ENCODE measurements at regions not wholly inside any gene's neighbourhood (a gene's known extent, or its start where the extent isn't known, plus 50 kb on each side); places are given as distances from the start of the nearest gene placed in this dataset.
A peak's percentile ranks its signal among the peaks of the same experiment; 100 is the strongest.
"Not testable (repeated sequence)": the region's sequence is repeated elsewhere in the genome, so short reads cannot be mapped to it uniquely, and the experiment has no call there.

DNA sequence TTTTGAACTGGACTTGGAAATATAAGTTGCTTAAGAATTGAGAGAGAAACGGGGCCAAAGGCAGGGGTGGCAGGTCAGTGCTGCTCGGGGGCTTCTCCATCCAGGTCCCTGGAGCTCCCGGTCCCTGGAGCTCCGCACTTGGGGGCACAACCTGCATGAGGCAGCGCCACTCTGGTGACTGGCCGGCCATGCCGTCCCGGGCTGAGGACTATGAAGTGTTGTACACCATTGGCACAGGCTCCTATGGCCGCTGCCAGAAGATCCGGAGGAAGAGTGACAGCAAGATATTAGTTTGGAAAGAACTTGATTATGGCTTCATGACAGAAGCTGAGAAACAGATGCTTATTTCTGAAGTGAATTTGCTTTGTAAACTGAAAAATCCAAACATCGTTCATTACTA is 76.9 kb upstream of the POTEG start:
- H3K9me3 ChIP-seq; H3K4me3 ChIP-seq; H3K4me1 ChIP-seq; DNase-seq; H3K36me3 ChIP-seq; H3K27ac ChIP-seq; intact Hi-C loops (cut with DNase I; ENCODE audit: low total_unique reads); H3K27me3 ChIP-seq: not testable (repeated sequence)

DNA sequence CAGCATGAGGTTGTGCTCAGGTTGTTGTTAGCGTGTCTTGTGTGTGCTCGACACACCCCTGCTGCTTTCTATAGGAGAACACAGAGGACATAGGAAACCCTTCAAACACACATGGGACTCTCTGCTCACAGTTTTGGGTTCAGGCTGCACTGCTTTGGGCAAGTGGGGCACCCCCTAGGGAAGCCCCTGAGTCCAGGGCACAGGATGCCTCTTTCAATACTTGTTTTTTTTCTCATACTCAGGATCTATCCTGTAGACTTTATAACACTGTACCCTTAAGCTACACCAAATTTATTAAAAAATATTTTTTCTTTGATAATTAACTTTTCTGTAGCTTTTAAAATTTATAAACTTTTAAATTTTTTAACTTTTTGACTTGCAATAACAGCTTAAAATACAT is 55.3 kb upstream of the POTEG start:
- DNase-seq; H3K9me3 ChIP-seq; intact Hi-C loops (cut with DNase I; ENCODE audit: low total_unique reads): not testable (repeated sequence)

DNA sequence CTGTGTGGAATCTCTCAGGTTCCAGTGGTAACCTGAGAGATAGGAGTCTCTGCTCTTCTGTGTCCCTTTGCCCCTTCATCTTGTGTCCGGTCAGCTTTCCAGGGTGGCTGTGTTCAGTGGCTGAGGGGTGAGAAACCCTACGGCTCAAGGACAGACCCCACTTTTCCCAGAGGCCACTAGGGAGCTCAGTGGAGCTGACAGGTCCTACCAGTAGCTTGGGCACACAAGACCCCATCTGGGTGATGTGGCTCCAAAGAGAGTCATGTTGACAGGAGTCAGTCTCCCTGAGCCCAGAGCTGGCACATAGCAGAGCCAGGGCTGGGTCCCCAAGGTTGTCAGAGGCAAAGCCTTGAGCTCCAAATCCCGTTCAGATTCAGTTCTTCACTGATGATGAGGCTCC is 54.3 kb upstream of the POTEG start:
- H3K36me3 ChIP-seq; H3K4me1 ChIP-seq; H3K27ac ChIP-seq; H3K9me3 ChIP-seq; H3K27me3 ChIP-seq; DNase-seq; intact Hi-C loops (cut with DNase I; ENCODE audit: low total_unique reads); H3K4me3 ChIP-seq: not testable (repeated sequence)

More for the DNA sequence above, 55.3 kb upstream of the POTEG start:
- H3K27ac ChIP-seq, H3K27me3 ChIP-seq, H3K36me3 ChIP-seq, H3K4me3 ChIP-seq, H3K4me1 ChIP-seq: not testable (repeated sequence)

DNA sequence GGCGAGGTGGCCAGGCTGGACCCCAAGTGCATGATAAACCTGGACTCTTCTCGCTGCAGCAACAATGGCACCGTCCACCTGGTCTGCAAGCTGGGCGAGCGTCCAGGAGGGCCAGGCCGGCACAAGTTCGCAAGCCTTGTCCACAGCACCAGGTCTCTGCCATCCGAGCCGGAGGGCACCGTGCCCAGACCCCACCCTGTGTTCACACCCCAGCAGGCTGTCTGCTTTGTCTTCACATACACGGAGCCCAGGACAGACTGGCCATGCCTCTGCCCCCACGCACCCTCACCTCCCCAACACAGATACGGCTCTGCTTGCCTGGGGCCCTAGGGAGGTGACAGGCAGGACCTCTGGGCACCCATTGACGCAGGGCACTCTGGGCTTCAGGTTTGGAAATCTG is 53.5 kb upstream of the POTEG start:
- H3K9me3 ChIP-seq; intact Hi-C loops (cut with DNase I; ENCODE audit: low total_unique reads); H3K27me3 ChIP-seq; H3K27ac ChIP-seq; H3K4me3 ChIP-seq; H3K4me1 ChIP-seq; H3K36me3 ChIP-seq; DNase-seq: not testable (repeated sequence)

DNA sequence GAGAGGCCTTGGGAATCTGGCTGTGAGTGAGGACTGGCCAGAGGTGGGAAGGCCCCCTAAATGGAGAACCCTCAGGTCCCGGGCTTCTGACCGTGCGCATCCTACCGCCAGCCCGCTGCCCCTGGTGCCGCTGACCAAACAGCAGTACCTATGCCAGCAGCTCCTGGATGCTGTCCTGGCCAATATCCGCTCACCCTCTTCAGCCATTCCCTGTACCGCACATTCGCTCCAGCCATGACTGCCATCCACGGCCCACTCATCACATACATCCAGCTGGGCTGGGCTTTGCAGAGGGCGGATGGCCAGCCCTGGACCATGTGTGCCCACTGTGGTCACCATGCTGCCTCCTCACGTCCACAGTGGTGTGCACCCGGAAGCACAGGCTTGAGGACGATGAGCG is 53.1 kb upstream of the POTEG start:
- intact Hi-C loops (cut with DNase I; ENCODE audit: low total_unique reads); H3K9me3 ChIP-seq; H3K27ac ChIP-seq; H3K4me3 ChIP-seq; H3K4me1 ChIP-seq; H3K36me3 ChIP-seq; H3K27me3 ChIP-seq: not testable (repeated sequence)
- peak in 1 of 2 donors; percentile 13 for DNase-seq

DNA sequence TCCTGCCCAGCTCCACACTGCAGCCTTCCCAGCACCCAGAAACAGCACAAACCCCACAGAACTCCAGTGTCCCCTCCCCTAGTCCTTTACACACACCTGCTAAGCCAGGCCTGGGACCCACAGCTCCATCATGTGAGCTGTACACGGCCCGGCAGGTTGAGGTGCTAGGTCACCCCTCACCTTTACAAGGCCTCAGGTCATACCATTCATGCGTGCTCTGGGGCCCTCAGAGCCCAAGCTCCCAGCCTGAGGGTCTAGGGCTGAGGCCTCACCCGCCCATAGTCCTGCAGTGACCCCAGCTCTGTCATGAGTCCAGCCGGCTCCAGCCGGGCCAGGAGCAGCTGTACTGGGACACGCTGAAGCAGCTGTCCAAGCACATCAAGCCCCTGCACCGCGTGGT is 51.2 kb upstream of the POTEG start:
- H3K4me3 ChIP-seq; H3K27ac ChIP-seq; intact Hi-C loops (cut with DNase I; ENCODE audit: low total_unique reads); H3K36me3 ChIP-seq; H3K27me3 ChIP-seq; H3K4me1 ChIP-seq; H3K9me3 ChIP-seq: not testable (repeated sequence)
- DNase-seq = peak in 1 of 2 donors; percentile 9
